ENCODE measurements at regions not wholly inside any gene's neighbourhood (a gene's known extent, or its start where the extent isn't known, plus 50 kb on each side); places are given as distances from the start of the nearest gene placed in this dataset.

DNA sequence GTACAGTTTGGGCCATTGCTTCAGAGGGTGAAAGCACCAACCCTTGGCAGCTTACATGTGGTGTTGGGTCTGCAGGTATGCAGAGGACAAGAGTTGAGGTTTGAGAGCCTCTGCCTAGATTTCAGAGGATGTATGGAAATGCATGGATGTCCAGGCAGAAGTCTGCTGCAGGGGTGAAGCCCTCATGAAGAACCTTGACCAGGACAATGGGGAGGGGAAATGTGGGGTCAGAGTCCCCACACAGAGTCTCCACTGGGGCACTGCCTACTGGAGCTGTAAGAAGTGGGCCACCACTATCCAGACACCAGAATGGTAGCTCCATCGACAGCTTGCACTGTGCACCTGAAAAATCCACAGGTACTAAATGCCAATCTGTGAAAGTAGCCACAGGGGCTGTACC, 113.6 kb upstream of the SPATA31C2 start:
- no peak for TF ChIP-seq EZH2 (IDR thresholded peaks at IDR 0.05; ENCODE audit: borderline replicate concordance, low read depth, low read length, severe bottlenecking)
- TF ChIP-seq, protein P1, sequence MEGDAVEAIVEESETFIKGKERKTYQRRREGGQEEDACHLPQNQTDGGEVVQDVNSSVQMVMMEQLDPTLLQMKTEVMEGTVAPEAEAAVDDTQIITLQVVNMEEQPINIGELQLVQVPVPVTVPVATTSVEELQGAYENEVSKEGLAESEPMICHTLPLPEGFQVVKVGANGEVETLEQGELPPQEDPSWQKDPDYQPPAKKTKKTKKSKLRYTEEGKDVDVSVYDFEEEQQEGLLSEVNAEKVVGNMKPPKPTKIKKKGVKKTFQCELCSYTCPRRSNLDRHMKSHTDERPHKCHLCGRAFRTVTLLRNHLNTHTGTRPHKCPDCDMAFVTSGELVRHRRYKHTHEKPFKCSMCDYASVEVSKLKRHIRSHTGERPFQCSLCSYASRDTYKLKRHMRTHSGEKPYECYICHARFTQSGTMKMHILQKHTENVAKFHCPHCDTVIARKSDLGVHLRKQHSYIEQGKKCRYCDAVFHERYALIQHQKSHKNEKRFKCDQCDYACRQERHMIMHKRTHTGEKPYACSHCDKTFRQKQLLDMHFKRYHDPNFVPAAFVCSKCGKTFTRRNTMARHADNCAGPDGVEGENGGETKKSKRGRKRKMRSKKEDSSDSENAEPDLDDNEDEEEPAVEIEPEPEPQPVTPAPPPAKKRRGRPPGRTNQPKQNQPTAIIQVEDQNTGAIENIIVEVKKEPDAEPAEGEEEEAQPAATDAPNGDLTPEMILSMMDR (IDR thresholded peaks at IDR 0.05; ENCODE audit: borderline replicate concordance, extremely low read depth, low read length, poor library complexity, severe bottlenecking) = no peak
- Histone ChIP-seq H3K9ac (ENCODE audit: low read depth, low read length) (no peak overlapping the region), H3K9me3 (ENCODE audit: insufficient read depth, low read length, severe bottlenecking) (peaks cover 14% of the 10 kb centered on the region), H3K4me2 (ENCODE audit: insufficient read depth, low read length) (no peak overlapping the region), H3K4me3 (ENCODE audit: low read depth in 1 of 2, low read length in 2 of 2) (no peak overlapping the region), H2AFZ (ENCODE audit: low read depth, low read length) (no peak overlapping the region), H3K4me1 (ENCODE audit: insufficient read depth, low read length) (no peaks in the 10 kb centered on the region), H3K36me3 (ENCODE audit: insufficient read depth, low read length) (no peaks in the 10 kb centered on the region), H3K79me2 (ENCODE audit: insufficient read depth, low read length) (no peaks in the 10 kb centered on the region), H3K27ac (ENCODE audit: low read length) (no peak overlapping the region), H4K20me1 (ENCODE audit: insufficient read depth, low read length) (no peaks in the 10 kb centered on the region), H3K27me3 (ENCODE audit: insufficient read depth, low read length, poor library complexity) (no peaks in the 10 kb centered on the region)
- ATAC-seq (ENCODE audit: insufficient read depth, low read depth) (no peak), DNase-seq (no peak)

DNA sequence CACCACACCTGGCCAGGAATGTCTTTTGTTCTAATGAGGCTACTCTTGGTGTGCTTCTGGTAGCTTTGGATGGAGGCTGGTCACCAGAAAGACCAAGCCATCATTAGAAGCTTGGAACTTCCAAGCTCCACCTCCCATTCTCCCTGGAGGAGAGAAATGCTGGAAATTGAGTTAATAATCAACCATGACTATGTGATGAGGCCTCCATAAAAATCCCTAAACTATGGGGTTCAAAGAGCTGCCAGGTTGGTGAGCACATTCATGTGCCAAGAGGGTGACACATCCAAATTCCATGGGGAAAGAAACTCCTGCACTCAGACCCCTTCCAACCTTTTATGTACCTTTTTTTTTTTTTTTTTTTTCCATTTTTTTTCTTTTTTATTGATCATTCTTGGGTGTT, 105.5 kb upstream of the SPATA31C2 start:
- no peak overlapping the region for H3K4me2 ChIP-seq (ENCODE audit: insufficient read depth, low read length)
- no peak overlapping the region for H2AFZ ChIP-seq (ENCODE audit: low read depth, low read length)
- H3K4me1 ChIP-seq (ENCODE audit: insufficient read depth, low read length) = no peaks in the 10 kb centered on the region
- no peaks in the 10 kb centered on the region for H3K27me3 ChIP-seq (ENCODE audit: insufficient read depth, low read length, poor library complexity)
- H3K4me3 ChIP-seq (ENCODE audit: low read depth in 1 of 2, low read length in 2 of 2) = no peak overlapping the region
- no peak for TF ChIP-seq EZH2 (IDR thresholded peaks at IDR 0.05; ENCODE audit: borderline replicate concordance, low read depth, low read length, severe bottlenecking)
- TF ChIP-seq, protein P1 (IDR thresholded peaks at IDR 0.05; ENCODE audit: borderline replicate concordance, extremely low read depth, low read length, poor library complexity, severe bottlenecking) = no peak
- H3K36me3 ChIP-seq (ENCODE audit: insufficient read depth, low read length) = no peaks in the 10 kb centered on the region
- no peaks in the 10 kb centered on the region for H3K9me3 ChIP-seq (ENCODE audit: insufficient read depth, low read length, severe bottlenecking)
- H3K79me2 ChIP-seq (ENCODE audit: insufficient read depth, low read length) = no peaks in the 10 kb centered on the region
- DNase-seq (no peak), ATAC-seq (ENCODE audit: insufficient read depth, low read depth) (no peak)
- H3K9ac ChIP-seq (ENCODE audit: low read depth, low read length) = no peak overlapping the region
- no peak overlapping the region for H3K27ac ChIP-seq (ENCODE audit: low read length)
- no peaks in the 10 kb centered on the region for H4K20me1 ChIP-seq (ENCODE audit: insufficient read depth, low read length)

DNA sequence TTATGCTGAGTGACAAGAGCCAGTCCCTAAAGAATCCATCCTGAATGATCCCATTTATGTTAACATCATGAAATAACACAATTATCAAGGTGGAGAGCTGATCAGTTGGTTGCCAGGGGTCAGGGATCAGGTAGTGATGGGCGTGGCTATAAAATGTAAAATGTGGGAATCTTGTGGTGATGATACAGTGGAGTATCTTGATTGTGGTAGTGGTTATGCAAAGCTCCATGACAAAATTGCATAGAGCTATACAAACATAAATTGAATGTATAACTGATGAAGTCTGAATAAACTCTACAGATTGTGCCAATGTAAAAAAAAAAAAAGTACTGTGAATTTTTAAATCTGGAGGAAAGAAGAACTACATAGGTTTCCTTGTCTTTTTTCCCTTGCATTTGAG, 104.6 kb upstream of the SPATA31C2 start:
- Histone ChIP-seq H3K4me3 (ENCODE audit: low read depth in 1 of 2, low read length in 2 of 2) (no peak overlapping the region), H3K36me3 (ENCODE audit: insufficient read depth, low read length) (no peaks in the 10 kb centered on the region), H3K27me3 (ENCODE audit: insufficient read depth, low read length, poor library complexity) (no peaks in the 10 kb centered on the region), H2AFZ (ENCODE audit: low read depth, low read length) (no peak overlapping the region), H3K9me3 (ENCODE audit: insufficient read depth, low read length, severe bottlenecking) (no peaks in the 10 kb centered on the region), H4K20me1 (ENCODE audit: insufficient read depth, low read length) (no peaks in the 10 kb centered on the region), H3K4me1 (ENCODE audit: insufficient read depth, low read length) (no peaks in the 10 kb centered on the region), H3K4me2 (ENCODE audit: insufficient read depth, low read length) (no peak overlapping the region), H3K79me2 (ENCODE audit: insufficient read depth, low read length) (no peaks in the 10 kb centered on the region), H3K27ac (ENCODE audit: low read length) (no peak overlapping the region), H3K9ac (ENCODE audit: low read depth, low read length) (no peak overlapping the region)
- ATAC-seq (ENCODE audit: insufficient read depth, low read depth) (no peak), DNase-seq (no peak)
- TF ChIP-seq, protein P1 (IDR thresholded peaks at IDR 0.05; ENCODE audit: borderline replicate concordance, extremely low read depth, low read length, poor library complexity, severe bottlenecking) = no peak
- no peak for TF ChIP-seq EZH2 (IDR thresholded peaks at IDR 0.05; ENCODE audit: borderline replicate concordance, low read depth, low read length, severe bottlenecking)

Measured in DND-41 (cell line).